ENCODE measurements at regions not wholly inside any gene's neighbourhood (a gene's known extent, or its start where the extent isn't known, plus 50 kb on each side); places are given as distances from the start of the nearest gene placed in this dataset.

DNA sequence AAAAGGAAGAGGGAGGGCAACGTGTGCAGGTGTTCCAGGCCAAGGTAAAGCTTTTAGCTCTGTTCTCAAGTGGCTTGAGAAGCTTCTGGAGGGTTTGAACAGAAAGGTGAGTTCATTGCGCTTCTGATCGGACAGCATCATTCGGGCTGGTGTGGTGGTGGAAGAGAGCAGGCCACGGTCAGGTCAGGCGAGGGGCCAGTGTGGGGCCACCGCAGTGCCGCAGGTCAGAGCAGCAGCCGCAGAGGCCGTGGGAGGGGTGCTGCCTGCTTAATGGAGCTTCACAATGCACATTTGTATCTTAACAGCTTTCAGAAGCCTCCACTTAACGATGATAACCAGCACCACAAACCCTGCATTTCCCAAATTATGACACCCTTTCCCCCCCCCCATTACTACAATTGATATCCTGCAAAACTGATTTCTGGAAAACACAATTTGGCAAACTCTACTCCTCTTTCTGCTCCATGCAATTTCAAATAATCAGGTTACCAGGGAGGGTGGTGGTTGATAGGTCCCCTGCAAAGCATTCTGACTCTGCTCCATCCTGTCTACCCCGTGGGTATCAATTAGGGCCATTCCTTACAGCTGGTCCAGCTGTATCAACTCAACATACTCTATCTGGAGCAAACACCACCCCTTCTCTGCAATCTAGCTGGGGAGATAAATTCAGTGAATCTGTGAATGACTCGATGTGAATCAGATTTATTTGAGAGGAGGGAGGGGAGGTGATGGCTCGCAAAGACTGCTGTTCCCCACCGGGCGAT is 162.9 kb downstream of the ACTR3B start (continued):
- TF ChIP-seq ZNF407 (CRISPR knock-in tag; IDR thresholded peaks at IDR 0.05; ENCODE audit: not compliant biosample characterization), result no peak
- TF ChIP-seq ZGPAT (CRISPR knock-in tag; IDR thresholded peaks at IDR 0.05), result no peak
- no peak for TF ChIP-seq ZNF503 (CRISPR knock-in tag; IDR thresholded peaks at IDR 0.05)
- TF ChIP-seq ZNF274 (CRISPR knock-in tag; IDR thresholded peaks at IDR 0.05), result no peak
- no peak for TF ChIP-seq SIX1 (CRISPR knock-in tag; IDR thresholded peaks at IDR 0.05; ENCODE audit: borderline replicate concordance)
- TF ChIP-seq TOE1 (CRISPR knock-in tag; IDR thresholded peaks at IDR 0.05), result no peak
- no peak for TF ChIP-seq RFX5 (IDR thresholded peaks at IDR 0.05; ENCODE audit: low read depth, low read length)
- TF ChIP-seq, protein P1, sequence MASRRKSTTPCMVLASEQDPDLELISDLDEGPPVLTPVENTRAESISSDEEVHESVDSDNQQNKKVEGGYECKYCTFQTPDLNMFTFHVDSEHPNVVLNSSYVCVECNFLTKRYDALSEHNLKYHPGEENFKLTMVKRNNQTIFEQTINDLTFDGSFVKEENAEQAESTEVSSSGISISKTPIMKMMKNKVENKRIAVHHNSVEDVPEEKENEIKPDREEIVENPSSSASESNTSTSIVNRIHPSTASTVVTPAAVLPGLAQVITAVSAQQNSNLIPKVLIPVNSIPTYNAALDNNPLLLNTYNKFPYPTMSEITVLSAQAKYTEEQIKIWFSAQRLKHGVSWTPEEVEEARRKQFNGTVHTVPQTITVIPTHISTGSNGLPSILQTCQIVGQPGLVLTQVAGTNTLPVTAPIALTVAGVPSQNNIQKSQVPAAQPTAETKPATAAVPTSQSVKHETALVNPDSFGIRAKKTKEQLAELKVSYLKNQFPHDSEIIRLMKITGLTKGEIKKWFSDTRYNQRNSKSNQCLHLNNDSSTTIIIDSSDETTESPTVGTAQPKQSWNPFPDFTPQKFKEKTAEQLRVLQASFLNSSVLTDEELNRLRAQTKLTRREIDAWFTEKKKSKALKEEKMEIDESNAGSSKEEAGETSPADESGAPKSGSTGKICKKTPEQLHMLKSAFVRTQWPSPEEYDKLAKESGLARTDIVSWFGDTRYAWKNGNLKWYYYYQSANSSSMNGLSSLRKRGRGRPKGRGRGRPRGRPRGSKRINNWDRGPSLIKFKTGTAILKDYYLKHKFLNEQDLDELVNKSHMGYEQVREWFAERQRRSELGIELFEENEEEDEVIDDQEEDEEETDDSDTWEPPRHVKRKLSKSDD (CRISPR knock-in tag; IDR thresholded peaks at IDR 0.05; ENCODE audit: low read depth), result no peak
- TF ChIP-seq PHB2 (IDR thresholded peaks at IDR 0.05; ENCODE audit: partially characterized antibody), result no peak
